Peyer's patch (tissue), 4 donors: ENCODE measurements at regions not wholly inside any gene's neighbourhood (a gene's known extent, or its start where the extent isn't known, plus 50 kb on each side); places are given as distances from the start of the nearest gene placed in this dataset.
A peak's percentile ranks its signal among the peaks of the same experiment; 100 is the strongest.

Experiments
- DNase-seq, 3 donors: peaks; one replicate each; pipeline ENCODE4 v3.0.0-alpha.2; 2017 to 2019
- H3K27ac ChIP-seq, 4 donors: fragments of 200-600 bp; sonication (generic); one replicate each; pipeline ENCODE4 v1.5.1; 2016 to 2019
- H3K27me3 ChIP-seq, 2 donors: fragments of 200-600 bp; sonication (generic); one replicate each; pipeline ENCODE4 v1.5.1; 2019
- H3K36me3 ChIP-seq, 3 donors: fragments of 200-600 bp; sonication (generic); one replicate each; pipeline ENCODE4 v1.5.1; 2016 to 2019
- H3K4me1 ChIP-seq, 4 donors: fragments of 200-600 bp; sonication (generic); one replicate each; pipeline ENCODE4 v1.5.1; 2016 to 2019
- H3K4me3 ChIP-seq, 4 donors: fragments of 200-600 bp; sonication (generic); 1 replicate in 3 of 4; 2 replicates in 1 of 4; pipeline ENCODE4 v1.5.1; 2016 to 2019; ENCODE audit warnings: mild to moderate bottlenecking in 1 of 4
- H3K9me3 ChIP-seq, 4 donors: fragments of 200-600 bp; sonication (generic); one replicate each; pipeline ENCODE4 v1.5.1; 2016 to 2019; ENCODE audit warnings: mild to moderate bottlenecking in 1 of 4
- CTCF ChIP-seq, 6 experiments: fragments of 450-650 bp in 4 of 6; fragments of 200-600 bp in 2 of 6; sonication (generic) in 1 of 6; IDR thresholded peaks; one replicate each; pipeline ENCODE4 v1.5.1; 2017 to 2019; ENCODE audit warnings: antibody characterized with exemption in 6 of 6, mild to moderate bottlenecking in 3 of 6, moderate library complexity in 1 of 6
- POLR2A ChIP-seq, 2 donors: fragments of 450-650 bp; IDR thresholded peaks; one replicate each; pipeline ENCODE4 v1.5.1; 2017; ENCODE audit warnings: antibody characterized with exemption in 2 of 2, mild to moderate bottlenecking in 2 of 2, moderate library complexity in 2 of 2

GRCh38 chr2:226665306-226665831 lies 134.3 kb downstream of the IRS1 start:
- H3K4me3 ChIP-seq, result no peak overlapping the region
- no peak overlapping the region for H3K27ac ChIP-seq
- no peaks in the 10 kb centered on the region for H3K36me3 ChIP-seq
- no peaks in the 10 kb centered on the region for H3K27me3 ChIP-seq
- H3K4me1 ChIP-seq, result no peaks in the 10 kb centered on the region
- no peaks in the 10 kb centered on the region for H3K9me3 ChIP-seq
- no peak for TF ChIP-seq POLR2A (IDR thresholded peaks at IDR 0.05)
- no peak for TF ChIP-seq CTCF (IDR thresholded peaks at IDR 0.05)
- no peak for DNase-seq

- no peaks in the 10 kb centered on the region for H3K4me1 ChIP-seq
Measured at GRCh38 chr2:226664661-226665060, 135.0 kb downstream of the IRS1 start.

GRCh38 chr2:226664140-226664539 lies 135.5 kb downstream of the IRS1 start:
- no peak for DNase-seq
- Histone ChIP-seq H3K9me3 (no peaks in the 10 kb centered on the region), H3K27ac (no peak overlapping the region), H3K4me3 (no peak overlapping the region), H3K27me3 (no peaks in the 10 kb centered on the region), H3K36me3 (no peaks in the 10 kb centered on the region), H3K4me1 (no peaks in the 10 kb centered on the region)
- TF ChIP-seq POLR2A (IDR thresholded peaks at IDR 0.05) (no peak), CTCF (IDR thresholded peaks at IDR 0.05) (no peak)

More at GRCh38 chr2:226664661-226665060, 135.0 kb downstream of the IRS1 start:
- Histone ChIP-seq H3K36me3 (no peaks in the 10 kb centered on the region), H3K9me3 (no peaks in the 10 kb centered on the region), H3K4me3 (no peak overlapping the region), H3K27me3 (no peaks in the 10 kb centered on the region), H3K27ac (no peak overlapping the region)
- no peak for TF ChIP-seq CTCF (IDR thresholded peaks at IDR 0.05)
- no peak for TF ChIP-seq POLR2A (IDR thresholded peaks at IDR 0.05)
- DNase-seq, result no peak

GRCh38 chr2:226661789-226662545 lies 137.7 kb downstream of the IRS1 start:
- peak overlapping the region in 2 of 4 donors; percentile 13 to 29 for H3K27ac ChIP-seq
- no peak overlapping the region for H3K4me3 ChIP-seq
- no peaks in the 10 kb centered on the region for H3K27me3 ChIP-seq
- no peaks in the 10 kb centered on the region for H3K9me3 ChIP-seq
- no peak for TF ChIP-seq CTCF (IDR thresholded peaks at IDR 0.05)
- TF ChIP-seq POLR2A (IDR thresholded peaks at IDR 0.05), result no peak
- no peaks in the 10 kb centered on the region for H3K4me1 ChIP-seq
- no peak for DNase-seq
- no peaks in the 10 kb centered on the region for H3K36me3 ChIP-seq

GRCh38 chr2:226660526-226660925 lies 139.1 kb downstream of the IRS1 start:
- Histone ChIP-seq H3K4me3 (no peak overlapping the region), H3K4me1 (peaks cover 0 to 12% (median 0%) of the 10 kb centered on the region in 4 donors), H3K36me3 (no peaks in the 10 kb centered on the region), H3K9me3 (no peaks in the 10 kb centered on the region), H3K27ac (peak overlapping the region in 1 of 4 donors; percentile 43), H3K27me3 (no peaks in the 10 kb centered on the region)
- TF ChIP-seq CTCF (IDR thresholded peaks at IDR 0.05) (no peak), POLR2A (IDR thresholded peaks at IDR 0.05) (no peak)
- peak in 1 of 3 donors; percentile 65 for DNase-seq
